ENCODE measurements at regions not wholly inside any gene's neighbourhood (a gene's known extent, or its start where the extent isn't known, plus 50 kb on each side); places are given as distances from the start of the nearest gene placed in this dataset.

GRCh38 chr1:100810360-100810759 is 84.3 kb downstream of the EXTL2 start:
- no peak for TF ChIP-seq CTCF (IDR thresholded peaks at IDR 0.05; ENCODE audit: poor library complexity, severe bottlenecking)
- TF ChIP-seq EZH2 (IDR thresholded peaks at IDR 0.05; ENCODE audit: borderline replicate concordance, insufficient read depth, low read length, poor library complexity, severe bottlenecking), result no peak
- TF ChIP-seq TAF1 (IDR thresholded peaks at IDR 0.05; ENCODE audit: low read depth), result no peak
- TF ChIP-seq EP300 (conservative IDR thresholded peaks at IDR 0.05; ENCODE audit: poor library complexity, severe bottlenecking), result no peak
- TF ChIP-seq POLR2AphosphoS5 (IDR thresholded peaks at IDR 0.05), result no peak
- no peak for TF ChIP-seq RAD21 (conservative IDR thresholded peaks at IDR 0.05)

Data from neural cell (in vitro differentiated cells).